Stomach (tissue), 4 donors: ENCODE measurements at regions not wholly inside any gene's neighbourhood (a gene's known extent, or its start where the extent isn't known, plus 50 kb on each side); places are given as distances from the start of the nearest gene placed in this dataset.

Experiments used
- CTCF ChIP-seq, 7 experiments: fragments of 450-650 bp in 4 of 7; fragments of 200-600 bp in 3 of 7; sonication (generic) in 3 of 7; IDR thresholded peaks; one replicate each; pipeline ENCODE4 v1.5.1; 2016 to 2019; ENCODE audit warnings: antibody characterized with exemption in 7 of 7, control low read depth in 2 of 7, mild to moderate bottlenecking in 1 of 7
- EP300 ChIP-seq: sonication (generic); formaldehyde crosslinking; IDR thresholded peaks from one replicate; pipeline ENCODE4 v1.6.1; 2017; ENCODE audit warnings: antibody characterized with exemption
- POLR2A ChIP-seq, 4 donors: fragments of 450-650 bp; IDR thresholded peaks; one replicate each; pipeline ENCODE4 v1.6.1; 2016; ENCODE audit warnings: antibody characterized with exemption in 4 of 4, control low read depth in 2 of 4, mild to moderate bottlenecking in 1 of 4, moderate library complexity in 1 of 4
- POLR2AphosphoS5 ChIP-seq, 3 donors: sonication (generic); formaldehyde crosslinking; IDR thresholded peaks; one replicate each; pipeline ENCODE4 v1.6.1; 2016; ENCODE audit warnings: antibody characterized with exemption in 3 of 3

GRCh38 chr6:125647391-125647790 is 102.0 kb upstream of the HEY2 start:
- TF ChIP-seq CTCF (IDR thresholded peaks at IDR 0.05) (no peak), POLR2A (IDR thresholded peaks at IDR 0.05) (no peak), EP300 (no peak), POLR2AphosphoS5 (IDR thresholded peaks at IDR 0.05) (no peak)
